Left lobe of liver (tissue), 2 donors: ENCODE measurements at regions not wholly inside any gene's neighbourhood (a gene's known extent, or its start where the extent isn't known, plus 50 kb on each side); places are given as distances from the start of the nearest gene placed in this dataset.
"Not testable (repeated sequence)": the region's sequence is repeated elsewhere in the genome, so short reads cannot be mapped to it uniquely, and the experiment has no call there.

Source experiments
- ATAC-seq: fragments of 200-7000 bp; cut with Tn5 transposase; one replicate; pipeline ENCODE4 v1.9.1; 2020; ENCODE audit warnings: mild to moderate bottlenecking, moderate library complexity
- DNase-seq: peaks from one replicate; pipeline ENCODE4 v3.0.0-alpha.2; 2020; ENCODE audit warnings: low spot score
- donor health status: DM: no; HTN: no; CAD: no; lungs with moderate emphysema.
- donor health status: DM: no; HTN: yes; CAD: no.

- ATAC-seq, result no peak
Observed at GRCh38 chr2:209260281-209260680, 163.6 kb upstream of the MAP2 start.

DNA sequence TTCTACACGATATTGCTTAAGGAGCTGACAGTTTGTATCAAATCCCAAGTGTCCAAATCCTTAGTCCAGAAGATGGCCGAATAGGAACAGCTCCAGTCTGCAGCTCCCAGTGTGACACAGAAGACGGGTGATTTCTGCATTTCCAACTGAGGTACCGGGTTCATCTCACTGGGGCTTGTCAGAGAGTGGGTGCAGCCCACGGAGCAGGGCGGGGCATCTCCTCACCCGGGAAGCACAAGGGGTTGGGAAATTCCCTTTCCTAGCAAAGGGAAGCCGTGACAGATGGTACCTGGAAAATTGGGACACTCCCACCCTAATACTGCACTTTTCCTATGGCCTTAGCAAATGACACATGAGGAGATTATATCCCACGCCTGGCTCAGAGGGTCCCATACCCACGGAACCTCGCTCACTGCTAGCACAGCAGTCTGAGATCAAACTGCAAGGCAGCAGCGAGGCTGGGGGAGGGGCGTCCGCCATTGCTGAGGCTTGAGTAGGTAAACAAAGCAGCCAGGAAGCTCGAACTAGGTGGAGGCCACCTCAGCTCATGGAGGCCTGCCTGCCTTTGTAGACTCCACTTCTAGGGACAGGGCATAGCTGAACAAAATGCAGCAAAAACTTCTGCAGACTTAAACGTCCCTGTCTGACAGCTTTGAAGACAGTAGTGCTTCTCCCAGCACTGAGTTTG is 162.3 kb upstream of the MAP2 start:
- not testable (repeated sequence) for DNase-seq, ATAC-seq

More at GRCh38 chr2:209260281-209260680, 163.6 kb upstream of the MAP2 start:
- DNase-seq, result no peak

DNA sequence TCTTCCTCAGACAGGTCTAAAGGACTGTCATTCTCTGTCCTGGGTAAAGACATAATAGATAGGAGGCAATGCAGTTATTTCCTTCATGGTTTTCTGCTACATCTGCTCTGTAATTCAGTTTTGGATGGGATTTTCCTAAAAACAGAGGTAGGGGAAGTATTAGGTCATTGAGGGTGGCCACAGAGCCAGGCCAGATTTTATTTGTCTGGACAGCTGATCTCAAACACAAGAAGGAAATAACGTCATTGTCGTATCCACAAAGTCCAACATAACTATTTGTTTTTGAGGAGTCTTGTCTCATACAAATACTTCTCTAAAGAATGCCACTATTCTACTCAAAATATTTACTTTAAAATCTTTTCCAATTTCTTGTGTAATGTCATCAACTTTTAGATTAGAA is 154.8 kb upstream of the MAP2 start:
- no peak for DNase-seq
- no peak for ATAC-seq

- DNase-seq, result no peak
- no peak for ATAC-seq
Observed at GRCh38 chr2:209276000-209276399, 147.8 kb upstream of the MAP2 start.

- ATAC-seq, result no peak
- no peak for DNase-seq
Observed at GRCh38 chr2:209277444-209277843, 146.4 kb upstream of the MAP2 start.

GRCh38 chr2:209298601-209299000 is 125.2 kb upstream of the MAP2 start:
- no peak for DNase-seq
- ATAC-seq, result no peak

DNA sequence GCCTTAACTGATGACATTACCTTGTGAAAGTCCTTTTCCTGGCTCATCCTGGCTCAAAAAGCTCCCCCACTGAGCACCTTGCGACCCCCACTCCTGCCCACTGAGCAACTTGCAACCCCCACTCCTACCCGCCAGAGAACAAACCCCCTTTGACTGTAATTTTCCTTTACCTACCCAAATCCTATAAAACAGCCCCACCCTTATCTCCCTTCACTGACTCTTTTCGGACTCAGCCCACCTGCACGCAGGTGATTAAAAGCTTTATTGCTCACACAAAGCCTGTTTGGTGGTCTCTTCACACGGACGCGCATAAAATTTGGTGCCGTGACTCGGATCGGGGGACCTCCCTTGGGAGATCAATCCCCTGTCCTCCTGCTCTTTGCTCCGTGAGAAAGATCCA is 124.4 kb upstream of the MAP2 start:
- ATAC-seq, DNase-seq: not testable (repeated sequence)

DNA sequence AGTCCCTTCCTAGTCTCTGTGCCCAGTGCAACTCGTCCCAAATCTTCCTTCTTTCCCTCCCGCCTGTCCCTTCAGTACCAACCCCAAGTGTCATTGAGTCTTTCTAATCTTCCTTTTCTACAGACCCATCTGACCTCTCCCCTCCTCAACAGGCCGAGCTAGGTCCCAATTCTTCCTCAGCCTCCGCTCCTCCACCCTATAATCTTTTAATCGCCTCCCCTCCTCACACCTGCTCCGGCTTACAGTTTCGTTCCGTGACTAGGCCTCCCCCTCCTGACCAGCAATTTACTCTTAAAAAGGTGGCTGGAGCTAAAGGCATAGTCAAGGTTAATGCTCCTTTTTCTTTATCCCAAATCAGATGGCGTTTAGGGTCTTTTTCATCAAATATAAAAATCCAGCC is 123.1 kb upstream of the MAP2 start:
- not testable (repeated sequence) for DNase-seq, ATAC-seq

DNA sequence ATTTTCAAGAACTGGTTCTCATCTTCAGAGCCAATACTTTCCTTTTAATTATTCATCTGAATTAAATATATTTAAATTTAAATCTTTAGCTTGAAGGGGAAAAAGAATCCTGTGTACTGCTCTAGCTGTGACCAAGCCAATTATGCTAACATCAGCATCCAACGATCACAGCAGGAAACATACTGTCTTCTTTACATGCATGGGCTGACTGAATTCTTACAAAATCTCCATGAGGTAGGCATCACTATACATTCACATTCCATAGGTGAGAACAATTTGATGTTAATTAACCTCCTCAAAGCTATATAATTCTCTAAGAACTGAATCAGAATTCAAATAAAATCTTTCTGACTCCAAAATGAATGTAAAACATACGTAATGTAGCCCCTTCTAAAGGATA is 118.8 kb upstream of the MAP2 start:
- DNase-seq, result no peak
- no peak for ATAC-seq

DNA sequence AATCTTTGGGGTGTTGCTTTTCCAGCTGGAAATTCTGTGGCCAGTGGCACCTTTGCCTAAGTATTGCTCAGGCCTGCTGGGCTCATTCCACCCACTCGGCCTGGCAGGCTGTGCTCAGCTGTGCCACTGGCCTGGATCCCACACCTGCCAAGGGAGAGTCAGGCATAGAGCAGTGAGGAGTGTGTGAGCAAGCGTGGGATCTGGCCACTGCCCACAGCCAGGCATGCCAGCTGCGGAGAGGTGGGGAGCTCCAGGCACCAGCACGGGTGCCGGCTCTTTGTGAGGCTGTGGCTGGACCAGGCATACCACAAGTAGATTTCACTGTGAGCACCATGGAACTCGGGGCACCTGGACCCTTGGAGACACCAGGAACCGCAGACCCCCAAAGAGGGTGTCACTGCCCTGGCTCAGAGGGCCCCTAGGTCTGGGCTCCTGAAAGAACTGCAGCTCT is 118.1 kb upstream of the MAP2 start:
- ATAC-seq, result no peak
- DNase-seq, result no peak

DNA sequence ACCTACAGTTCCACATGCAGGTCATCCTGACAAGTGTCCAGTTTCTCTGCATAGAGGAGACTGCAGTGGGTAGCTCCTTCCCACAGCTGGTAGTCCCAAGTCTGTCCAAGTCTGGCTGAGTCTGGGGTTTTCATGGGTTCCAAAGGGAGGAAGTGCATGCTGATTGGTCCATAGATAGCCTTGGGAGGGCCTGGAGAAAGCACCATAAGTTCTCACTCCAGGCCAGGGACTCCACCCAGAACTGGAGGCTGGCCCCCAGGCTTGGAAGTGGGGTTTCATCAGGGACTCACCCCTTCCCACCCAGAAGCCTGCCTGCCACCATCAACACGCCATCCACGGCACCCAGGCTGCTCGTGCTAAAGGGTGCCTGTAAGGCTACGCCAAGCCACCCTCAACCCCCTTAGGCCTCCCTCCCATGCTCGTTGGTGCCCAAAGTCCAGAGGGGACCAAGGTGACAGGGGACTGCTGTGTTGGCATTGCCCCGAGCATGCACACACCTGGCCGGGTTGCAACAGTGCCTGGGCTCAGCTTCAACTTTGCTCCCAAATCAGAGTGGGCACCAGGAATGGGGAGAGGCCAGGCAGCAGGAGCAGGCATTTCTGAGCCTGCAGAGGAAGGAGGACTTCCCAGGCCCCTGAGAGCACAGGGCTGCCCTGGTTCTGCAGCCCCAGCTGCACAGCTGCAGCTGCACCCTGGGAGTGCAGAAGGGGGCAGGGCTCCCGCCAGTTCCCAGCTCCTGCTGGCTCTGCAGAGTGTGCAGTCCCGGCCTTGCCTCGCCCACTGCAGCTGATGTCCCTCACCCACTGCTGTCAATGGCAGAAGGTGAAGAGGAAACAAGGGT is 116.5 kb upstream of the MAP2 start:
- DNase-seq (no peak), ATAC-seq (no peak)

- ATAC-seq (no peak), DNase-seq (no peak)
Observed at GRCh38 chr2:209308415-209308814, 115.4 kb upstream of the MAP2 start.

GRCh38 chr2:209311948-209312347 is 111.9 kb upstream of the MAP2 start:
- DNase-seq (no peak), ATAC-seq (no peak)

GRCh38 chr2:209312450-209312849 is 111.4 kb upstream of the MAP2 start:
- DNase-seq, ATAC-seq: not testable (repeated sequence)

DNA sequence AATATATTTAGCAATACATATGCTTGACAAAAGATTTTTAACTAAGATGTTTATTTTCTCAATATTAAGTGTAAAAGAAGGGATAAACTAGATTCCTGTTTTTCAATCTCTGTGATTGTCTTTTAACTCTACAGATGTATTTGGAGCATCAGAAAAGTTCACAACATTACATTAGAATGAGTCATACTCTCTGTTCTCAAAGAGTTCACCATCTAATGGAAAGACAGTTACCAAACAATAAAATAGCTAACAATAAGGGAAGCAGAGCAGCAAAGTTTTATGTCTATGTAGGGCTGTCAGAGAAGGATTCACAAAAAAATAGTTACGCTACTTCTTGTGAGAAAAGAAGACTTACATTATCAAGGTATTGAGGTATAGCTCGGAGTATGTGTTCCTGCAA is 109.2 kb upstream of the MAP2 start:
- no peak for ATAC-seq
- DNase-seq, result no peak

DNA sequence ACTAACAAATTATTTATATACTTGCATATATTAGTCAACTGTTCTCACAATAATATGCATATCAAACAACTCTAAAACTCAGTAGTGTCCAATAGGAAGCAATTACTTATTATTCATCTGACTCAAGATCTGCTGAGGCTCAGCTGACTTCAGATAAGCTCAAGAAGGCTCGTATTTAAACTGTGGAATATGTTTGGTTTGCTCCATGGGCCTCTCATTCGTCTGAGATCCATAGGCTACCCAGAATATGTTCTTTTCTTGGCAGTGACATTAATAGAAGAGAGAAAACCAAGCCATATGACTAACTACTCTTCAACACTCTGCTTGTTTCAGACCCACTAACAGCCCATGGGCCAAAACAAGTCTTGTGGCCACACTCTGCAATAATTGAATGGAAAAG is 107.7 kb upstream of the MAP2 start:
- DNase-seq (no peak), ATAC-seq (no peak)

DNA sequence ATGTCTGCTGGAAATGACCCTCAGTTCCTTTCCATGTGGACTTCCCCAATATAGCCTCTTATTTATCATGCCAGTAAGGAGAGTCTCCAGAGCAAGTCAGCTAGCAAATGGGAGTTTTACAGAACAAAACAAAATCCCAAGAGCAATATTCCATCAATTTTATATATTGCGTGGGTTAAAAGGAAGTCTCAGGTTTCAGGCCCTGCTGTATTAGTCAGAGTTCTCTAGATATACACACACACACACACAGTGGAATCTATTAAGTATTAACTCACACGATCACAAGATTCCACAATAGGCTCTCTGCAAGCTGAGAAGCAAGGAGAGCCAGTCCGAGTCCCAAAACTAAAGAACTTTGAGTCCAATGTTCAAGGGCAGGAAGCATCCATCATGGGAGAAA is 102.8 kb upstream of the MAP2 start:
- ATAC-seq (no peak), DNase-seq (no peak)

- DNase-seq (no peak), ATAC-seq (no peak)
Observed at GRCh38 chr2:209321581-209321980, 102.3 kb upstream of the MAP2 start.

- ATAC-seq (no peak), DNase-seq (no peak)
Observed at GRCh38 chr2:209322041-209322440, 101.8 kb upstream of the MAP2 start.

DNA sequence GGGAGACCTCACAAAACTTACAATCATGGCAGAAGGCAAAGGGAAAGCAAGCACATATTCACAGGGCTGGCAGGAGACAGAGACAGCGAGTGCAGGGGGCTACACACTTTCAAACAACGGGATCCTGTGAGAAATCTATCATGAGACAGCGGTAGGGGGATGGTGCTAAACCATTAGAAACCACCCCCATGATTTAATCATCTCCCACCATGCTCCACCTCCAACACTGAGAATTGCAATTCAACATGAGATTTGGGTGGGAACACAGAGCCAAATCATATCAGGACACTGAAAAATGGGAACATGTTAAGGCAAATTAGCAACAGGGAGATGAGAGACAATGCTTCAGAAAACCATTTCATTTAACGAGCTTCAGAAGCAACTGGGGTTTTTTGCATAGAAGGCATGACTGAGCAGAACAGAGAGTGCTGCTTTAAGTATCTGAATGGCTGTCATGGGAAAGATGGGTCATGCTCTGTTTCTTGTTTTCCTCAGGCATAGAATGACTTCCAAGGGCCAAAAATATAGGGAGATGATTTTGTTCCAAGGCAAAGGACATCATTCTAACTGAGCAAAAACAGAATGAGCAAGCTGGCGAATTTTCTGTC is 100.8 kb upstream of the MAP2 start:
- ATAC-seq, result no peak
- no peak for DNase-seq

DNA sequence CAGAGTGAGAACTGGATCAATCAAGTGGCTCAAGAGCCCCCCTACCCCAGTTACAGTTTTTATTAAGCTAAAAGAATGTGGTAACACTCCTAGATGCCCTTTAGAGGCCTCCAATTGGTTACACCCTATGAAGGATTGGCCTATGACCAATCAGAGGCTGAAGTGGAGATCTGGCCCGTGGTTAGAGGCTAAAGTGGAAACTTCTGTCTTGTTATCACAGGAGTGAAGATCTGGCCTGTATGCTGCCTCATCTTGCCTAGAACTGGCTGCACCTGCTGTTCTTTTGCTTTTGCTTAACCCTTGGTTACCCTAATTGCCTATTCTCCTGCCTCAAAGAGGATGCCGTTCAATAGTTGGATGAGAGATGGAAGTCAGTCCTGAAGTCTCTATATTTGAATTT is 100.1 kb upstream of the MAP2 start:
- no peak for DNase-seq
- ATAC-seq, result no peak

DNA sequence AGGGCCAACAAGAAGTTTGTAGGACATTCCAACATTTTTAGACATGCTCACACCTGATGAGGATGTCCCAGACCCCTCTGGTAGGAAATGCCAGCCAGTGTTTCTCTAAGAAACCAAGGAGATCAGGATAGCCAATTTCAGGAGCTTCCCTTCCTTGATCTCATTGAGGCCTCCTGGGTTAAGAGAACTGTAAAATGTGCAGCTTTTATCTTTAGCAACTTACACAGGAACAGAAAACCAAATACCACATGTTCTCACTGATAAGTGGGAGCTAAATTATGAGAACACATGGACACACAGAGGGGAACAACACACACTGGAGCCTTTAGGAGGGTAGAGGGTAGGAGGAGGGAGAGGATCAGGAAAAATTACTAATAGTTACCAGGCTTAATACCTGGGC is 99.6 kb upstream of the MAP2 start:
- ATAC-seq (no peak), DNase-seq (no peak)
